Astrocyte (in vitro differentiated cells and primary cell): ENCODE measurements at regions not wholly inside any gene's neighbourhood (a gene's known extent, or its start where the extent isn't known, plus 50 kb on each side); places are given as distances from the start of the nearest gene placed in this dataset.

Experiments
- DNase-seq: peaks from one replicate; pipeline ENCODE4 v3.0.0-alpha.2; 2010; ENCODE audit warnings: low read depth
- FAIRE-seq: peaks from 2 replicates; lab custom pipeline; 2011; peaks lifted over from hg19 to GRCh38; lab: Jason Lieb, UNC
- H2AFZ ChIP-seq: 2 replicates; pipeline ENCODE4 v1.6.0; 2012; ENCODE audit warnings: low read depth, low read length, inconsistent platforms
- H3K27ac ChIP-seq: 2 replicates; pipeline ENCODE4 v1.5.1; 2011; ENCODE audit warnings: low read depth, low read length, inconsistent platforms
- H3K27me3 ChIP-seq: 2 replicates; pipeline ENCODE4 v1.6.0; 2011; ENCODE audit warnings: low read length, inconsistent platforms; ENCODE audit not compliant: insufficient read depth
- H3K36me3 ChIP-seq: 2 replicates; pipeline ENCODE4 v1.5.1; 2011; ENCODE audit warnings: low read length, inconsistent platforms; ENCODE audit not compliant: insufficient read depth
- H3K4me1 ChIP-seq: 2 replicates; pipeline ENCODE4 v1.5.1; 2011; ENCODE audit warnings: low read length, inconsistent platforms; ENCODE audit not compliant: insufficient read depth
- H3K4me2 ChIP-seq: 2 replicates; pipeline ENCODE4 v1.6.0; 2012; ENCODE audit warnings: low read length, inconsistent platforms
- H3K4me3 ChIP-seq: 2 replicates; pipeline ENCODE4 v1.5.1; 2011; ENCODE audit warnings: low read depth, mild to moderate bottlenecking, low read length, inconsistent platforms; ENCODE audit not compliant: insufficient read depth
- H3K79me2 ChIP-seq: 2 replicates; pipeline ENCODE4 v1.6.0; 2012; ENCODE audit warnings: mild to moderate bottlenecking, low read length, inconsistent platforms; ENCODE audit not compliant: insufficient read depth
- H3K9ac ChIP-seq: 2 replicates; pipeline ENCODE4 v1.6.0; 2012; ENCODE audit warnings: mild to moderate bottlenecking, low read length, inconsistent platforms
- H3K9me3 ChIP-seq: 2 replicates; pipeline ENCODE4 v1.5.1; 2012; ENCODE audit warnings: low read depth, mild to moderate bottlenecking, low read length, inconsistent platforms; ENCODE audit not compliant: insufficient read depth
- H4K20me1 ChIP-seq: 2 replicates; pipeline ENCODE4 v1.6.0; 2012; ENCODE audit warnings: low read length, inconsistent platforms; ENCODE audit not compliant: insufficient read depth
- H3K27ac Mint-ChIP-seq: one replicate; pipeline ENCODE4 v1.8.0; 2021; ENCODE audit warnings: mild to moderate bottlenecking, mixed read lengths; ENCODE audit not compliant: unreplicated experiment
- H3K27me3 Mint-ChIP-seq: one replicate; pipeline ENCODE4 v1.8.0; 2021; ENCODE audit warnings: low read depth, mixed read lengths; ENCODE audit not compliant: unreplicated experiment
- H3K36me3 Mint-ChIP-seq: one replicate; pipeline ENCODE4 v1.8.0; 2021; ENCODE audit warnings: low read depth, mixed read lengths; ENCODE audit not compliant: unreplicated experiment
- H3K4me1 Mint-ChIP-seq: one replicate; pipeline ENCODE4 v1.8.0; 2021; ENCODE audit warnings: low read depth, mixed read lengths; ENCODE audit not compliant: unreplicated experiment
- H3K4me3 Mint-ChIP-seq: one replicate; pipeline ENCODE4 v1.8.0; 2021; ENCODE audit warnings: mild to moderate bottlenecking, moderate library complexity, mixed read lengths; ENCODE audit not compliant: unreplicated experiment
- H3K9me3 Mint-ChIP-seq: one replicate; pipeline ENCODE4 v1.8.0; 2021; ENCODE audit warnings: mild to moderate bottlenecking, mixed read lengths; ENCODE audit not compliant: unreplicated experiment
- EZH2 ChIP-seq: IDR thresholded peaks from 2 replicates; pipeline ENCODE4 v1.6.1; 2012; ENCODE audit warnings: mild to moderate bottlenecking, low read length, inconsistent platforms; ENCODE audit not compliant: insufficient read depth
- TF ChIP-seq, protein P1 (sequence below): IDR thresholded peaks from 2 replicates; pipeline ENCODE4 v1.5.1; 2011; ENCODE audit warnings: low read depth, mild to moderate bottlenecking, inconsistent platforms, low read length, moderate library complexity; ENCODE audit not compliant: insufficient read depth

DNA sequence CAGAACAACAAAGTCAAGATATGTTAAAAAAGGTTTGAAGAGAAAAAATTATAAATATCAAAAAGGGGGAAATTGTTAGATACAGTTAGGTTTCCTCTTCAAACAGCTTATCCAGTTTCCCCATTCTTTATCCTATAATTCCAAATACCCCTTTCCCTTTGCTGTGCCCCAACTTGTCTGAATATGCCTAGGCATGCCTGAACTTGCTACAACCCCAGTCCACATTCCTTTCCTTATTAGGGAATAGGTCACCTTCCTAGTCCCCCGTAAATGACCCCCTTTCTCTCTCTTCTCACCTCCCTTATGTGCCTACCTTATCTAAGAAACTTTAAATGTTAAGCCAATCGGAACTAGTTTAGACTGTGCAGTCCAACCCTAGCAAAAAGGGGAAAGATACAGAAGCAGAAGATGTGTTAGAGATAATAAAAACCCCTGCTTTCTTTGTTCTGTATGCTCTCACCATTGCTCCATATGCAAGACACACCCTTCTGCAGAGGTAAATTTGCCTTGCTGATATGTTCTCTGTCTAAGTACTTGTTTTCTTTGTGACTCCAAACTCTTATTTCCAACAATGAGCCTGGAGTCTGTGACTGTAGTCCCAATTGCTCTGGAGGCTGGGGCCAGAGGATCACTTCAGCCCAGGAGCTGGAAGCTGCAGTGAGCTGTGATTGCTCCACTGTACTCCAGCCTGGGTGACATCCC is 810.1 kb downstream of the PLA2G4A start:
- no peak overlapping the region for H3K4me2 ChIP-seq
- no peak for TF ChIP-seq EZH2
- TF ChIP-seq, protein P1, sequence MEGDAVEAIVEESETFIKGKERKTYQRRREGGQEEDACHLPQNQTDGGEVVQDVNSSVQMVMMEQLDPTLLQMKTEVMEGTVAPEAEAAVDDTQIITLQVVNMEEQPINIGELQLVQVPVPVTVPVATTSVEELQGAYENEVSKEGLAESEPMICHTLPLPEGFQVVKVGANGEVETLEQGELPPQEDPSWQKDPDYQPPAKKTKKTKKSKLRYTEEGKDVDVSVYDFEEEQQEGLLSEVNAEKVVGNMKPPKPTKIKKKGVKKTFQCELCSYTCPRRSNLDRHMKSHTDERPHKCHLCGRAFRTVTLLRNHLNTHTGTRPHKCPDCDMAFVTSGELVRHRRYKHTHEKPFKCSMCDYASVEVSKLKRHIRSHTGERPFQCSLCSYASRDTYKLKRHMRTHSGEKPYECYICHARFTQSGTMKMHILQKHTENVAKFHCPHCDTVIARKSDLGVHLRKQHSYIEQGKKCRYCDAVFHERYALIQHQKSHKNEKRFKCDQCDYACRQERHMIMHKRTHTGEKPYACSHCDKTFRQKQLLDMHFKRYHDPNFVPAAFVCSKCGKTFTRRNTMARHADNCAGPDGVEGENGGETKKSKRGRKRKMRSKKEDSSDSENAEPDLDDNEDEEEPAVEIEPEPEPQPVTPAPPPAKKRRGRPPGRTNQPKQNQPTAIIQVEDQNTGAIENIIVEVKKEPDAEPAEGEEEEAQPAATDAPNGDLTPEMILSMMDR: no peak
- Mint-ChIP-seq H3K27me3 (no peaks in the 10 kb centered on the region), H3K4me1 (no peaks in the 10 kb centered on the region), H3K4me3 (no peak overlapping the region), H3K9me3 (peaks cover 9% of the 10 kb centered on the region), H3K36me3 (peaks cover 2% of the 10 kb centered on the region), H3K27ac (peak overlapping the region; percentile 42)
- no peaks in the 10 kb centered on the region for H4K20me1 ChIP-seq
- H3K4me1 ChIP-seq: no peaks in the 10 kb centered on the region
- H2AFZ ChIP-seq: no peak overlapping the region
- H3K36me3 ChIP-seq: no peaks in the 10 kb centered on the region
- no peak overlapping the region for H3K4me3 ChIP-seq
- no peaks in the 10 kb centered on the region for H3K79me2 ChIP-seq
- H3K27me3 ChIP-seq: no peaks in the 10 kb centered on the region
- FAIRE-seq (no peak), DNase-seq (no peak)
- H3K27ac ChIP-seq: no peak overlapping the region
- no peak overlapping the region for H3K9ac ChIP-seq
- H3K9me3 ChIP-seq: no peaks in the 10 kb centered on the region

DNA sequence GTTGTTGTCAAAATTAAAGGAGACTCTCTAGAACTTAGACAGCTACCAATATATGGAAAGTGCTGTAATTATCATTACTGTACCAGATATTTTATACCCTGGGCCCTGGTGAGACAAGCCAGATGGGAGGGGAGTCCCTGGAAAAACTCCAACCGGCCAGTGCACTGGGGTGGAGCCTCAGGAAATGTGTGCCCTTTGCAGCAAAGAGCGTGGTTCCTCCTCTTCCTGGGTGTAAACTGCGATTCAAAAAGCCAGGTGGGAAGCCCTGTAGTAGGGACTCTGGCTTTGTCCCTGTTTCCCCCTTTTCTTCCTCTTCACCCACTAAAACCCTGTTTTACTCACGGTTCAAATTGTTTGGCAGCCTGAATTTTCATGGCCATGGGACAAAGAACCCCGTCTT is 812.3 kb downstream of the PLA2G4A start:
- no peaks in the 10 kb centered on the region for H3K79me2 ChIP-seq
- H3K4me1 ChIP-seq: no peaks in the 10 kb centered on the region
- H4K20me1 ChIP-seq: no peaks in the 10 kb centered on the region
- no peak overlapping the region for H3K9ac ChIP-seq
- Mint-ChIP-seq H3K4me1 (no peaks in the 10 kb centered on the region), H3K36me3 (peaks cover 2% of the 10 kb centered on the region), H3K9me3 (peaks cover 9% of the 10 kb centered on the region), H3K4me3 (no peak overlapping the region), H3K27me3 (no peaks in the 10 kb centered on the region), H3K27ac (no peak overlapping the region)
- TF ChIP-seq, protein P1: no peak
- TF ChIP-seq EZH2: no peak
- no peaks in the 10 kb centered on the region for H3K36me3 ChIP-seq
- no peak overlapping the region for H3K4me2 ChIP-seq
- DNase-seq: no peak
- H3K9me3 ChIP-seq: no peaks in the 10 kb centered on the region
- FAIRE-seq: no peak
- H3K4me3 ChIP-seq: no peak overlapping the region
- H2AFZ ChIP-seq: no peak overlapping the region
- H3K27ac ChIP-seq: no peak overlapping the region
- H3K27me3 ChIP-seq: no peaks in the 10 kb centered on the region

DNA sequence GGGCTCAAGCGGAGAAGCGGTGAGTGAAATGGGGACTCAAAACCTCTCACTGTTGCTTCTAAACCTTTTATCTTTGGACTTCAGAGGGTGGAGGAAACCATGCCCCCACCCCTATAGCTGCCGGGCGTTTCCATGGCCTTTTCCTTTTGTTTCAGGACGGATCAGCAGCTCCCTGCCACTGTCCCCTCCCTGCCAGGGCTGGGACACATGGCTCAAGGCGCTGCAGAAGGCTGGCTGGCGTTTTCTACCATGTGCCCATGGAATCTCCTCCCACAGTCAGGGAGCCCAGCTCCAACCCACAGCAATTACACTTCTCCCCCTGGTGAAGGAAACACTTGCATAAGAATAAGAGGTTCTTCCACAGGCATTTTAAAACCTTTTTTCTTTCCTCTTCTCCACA is 812.7 kb downstream of the PLA2G4A start:
- H3K27ac Mint-ChIP-seq: peak overlapping the region; percentile 56
- H3K27me3 Mint-ChIP-seq: no peaks in the 10 kb centered on the region
- Histone ChIP-seq H3K27ac (no peak overlapping the region), H4K20me1 (no peaks in the 10 kb centered on the region), H3K79me2 (no peaks in the 10 kb centered on the region), H3K4me3 (no peak overlapping the region), H3K4me2 (no peak overlapping the region), H3K27me3 (no peaks in the 10 kb centered on the region), H2AFZ (no peak overlapping the region), H3K4me1 (no peaks in the 10 kb centered on the region), H3K9me3 (no peaks in the 10 kb centered on the region), H3K36me3 (no peaks in the 10 kb centered on the region), H3K9ac (no peak overlapping the region)
- peaks cover 9% of the 10 kb centered on the region for H3K9me3 Mint-ChIP-seq
- peaks cover 2% of the 10 kb centered on the region for H3K36me3 Mint-ChIP-seq
- TF ChIP-seq, protein P1: no peak
- FAIRE-seq: no peak
- no peak overlapping the region for H3K4me3 Mint-ChIP-seq
- no peak for DNase-seq
- H3K4me1 Mint-ChIP-seq: no peaks in the 10 kb centered on the region
